ENCODE measurements at regions not wholly inside any gene's neighbourhood (a gene's known extent, or its start where the extent isn't known, plus 50 kb on each side); places are given as distances from the start of the nearest gene placed in this dataset.
A peak's percentile ranks its signal among the peaks of the same experiment; 100 is the strongest.

- WGBS, 2 experiments (ENCODE audit: extremely low coverage in 1 of 2, insufficient coverage in 1 of 2, insufficient read length in 1 of 2, insufficient replicate concordance in 2 of 2, low coverage in 1 of 2, low lambda C conversion rate in 2 of 2, missing lambda C conversion rate in 1 of 2) = 81% methylated on average over 3 of the region's 3 CpGs; no CpG with 5 or more reads in 1 of the 2 experiments
- Histone ChIP-seq H2AK5ac (ENCODE audit: low read depth, low read length) (no peak overlapping the region), H3K4ac (replicated peaks; ENCODE audit: insufficient read length, low read depth, low read length) (no peak overlapping the region), H3K79me2 (ENCODE audit: control insufficient read depth in 1 of 2, insufficient read depth in 2 of 2, low read length in 2 of 2) (no peaks in the 10 kb centered on the region), H2AFZ (ENCODE audit: low read length) (no peak overlapping the region), H4K91ac (replicated peaks; ENCODE audit: insufficient read length, low read length) (no peak overlapping the region), H4K20me1 (replicated peaks in 1 of 2; ENCODE audit: control insufficient read depth in 1 of 2, insufficient read depth in 2 of 2, low read length in 2 of 2) (no peaks in the 10 kb centered on the region), H2BK12ac (ENCODE audit: low read depth, low read length) (no peak overlapping the region), H4K8ac (ENCODE audit: extremely low read depth, insufficient read depth, low read length) (no peak overlapping the region), H3K18ac (ENCODE audit: extremely low read depth, low read length) (no peak overlapping the region), H4K5ac (ENCODE audit: insufficient read length, low read depth, low read length) (no peak overlapping the region), H3K27me3 (replicated peaks in 1 of 4; ENCODE audit: control insufficient read depth in 3 of 4, extremely low read depth in 1 of 4, insufficient read depth in 3 of 4, low read length in 3 of 4) (no peaks in the 10 kb centered on the region), H3K23me2 (ENCODE audit: low read depth, low read length) (no peaks in the 10 kb centered on the region), H3K56ac (replicated peaks; ENCODE audit: insufficient read length, low read depth, low read length) (no peak overlapping the region), H2BK20ac (ENCODE audit: low read length) (no peak overlapping the region), H3K79me1 (ENCODE audit: low read depth, low read length) (no peaks in the 10 kb centered on the region), H3K4me1 (replicated peaks in 1 of 4; ENCODE audit: control insufficient read depth in 3 of 4, insufficient read depth in 4 of 4, low read length in 3 of 4) (no peaks in the 10 kb centered on the region; a peak in 1 of 7 replicates), H3K27ac (ENCODE audit: low read depth, low read length) (no peak overlapping the region), H3K9ac (replicated peaks in 1 of 4; ENCODE audit: extremely low read depth in 1 of 4, low read depth in 3 of 4, low read length in 3 of 4) (no peak overlapping the region), H3K14ac (ENCODE audit: insufficient read length) (peak overlapping the region; percentile 52), H3K9me3 (ENCODE audit: insufficient read depth in 2 of 2, low read depth in 1 of 2, low read length in 1 of 2) (no peaks in the 10 kb centered on the region), H3K36me3 (ENCODE audit: control insufficient read depth in 2 of 4, insufficient read depth in 4 of 4, low read length in 3 of 4) (no peaks in the 10 kb centered on the region), H3K4me2 (ENCODE audit: insufficient read depth in 1 of 2, low read depth in 2 of 2, low read length in 2 of 2) (no peak overlapping the region), H2BK120ac (replicated peaks; ENCODE audit: low read depth, low read length) (peak overlapping the region; percentile 9), H2BK5ac (ENCODE audit: low read depth, low read length) (no peak overlapping the region), H3K4me3 (ENCODE audit: extremely low read depth in 1 of 4, insufficient read depth in 2 of 4, low read depth in 3 of 4, low read length in 4 of 4) (no peak overlapping the region), H2BK15ac (ENCODE audit: low read length) (no peak overlapping the region), H3K23ac (ENCODE audit: insufficient read length) (no peak overlapping the region)
- no peak for FAIRE-seq
- ChIA-PET CTCF (ENCODE audit: partially characterized antibody) (interaction anchor here (0.8 to 3.8 kb wide), 23 partner anchors 11 to 400 kb away, joined by 3 to 26 read pairs (median 6); partner anchors contain the start of gene CPNE8), POLR2A (ENCODE audit: partially characterized antibody) (interaction anchor here (0.7 kb wide), 1 partner anchor 91 kb away, joined by 3 read pairs; no protein-coding TSS in a partner anchor)
- DNase-seq (ENCODE audit: low read depth in 1 of 2, low spot score in 2 of 2) = no peak
- TF ChIP-seq MAFK (IDR thresholded peaks at IDR 0.05; ENCODE audit: low read depth, low read length) (no peak), CEBPB (IDR thresholded peaks at IDR 0.05; ENCODE audit: low read depth, low read length) (no peak), EP300 (IDR thresholded peaks at IDR 0.05; ENCODE audit: borderline replicate concordance in 1 of 2, low read depth in 2 of 2, low read length in 2 of 2) (no peak), ATF3 (IDR thresholded peaks at IDR 0.05; ENCODE audit: insufficient read depth, low read depth, low read length) (no peak), BCL11A (IDR thresholded peaks at IDR 0.05; ENCODE audit: low read depth in 2 of 2, low read length in 2 of 2) (no peak), CBX8 (IDR thresholded peaks at IDR 0.05; ENCODE audit: borderline replicate concordance, low read depth, low read length) (no peak), NRF1 (IDR thresholded peaks at IDR 0.05; ENCODE audit: low read depth, low read length) (no peak), JUN (IDR thresholded peaks at IDR 0.05; ENCODE audit: low read depth, low read length) (no peak), E2F6 (IDR thresholded peaks at IDR 0.05) (no peak), SP4 (IDR thresholded peaks at IDR 0.05; ENCODE audit: low read length) (no peak), GTF2F1 (IDR thresholded peaks at IDR 0.05; ENCODE audit: borderline replicate concordance, low read depth, low read length) (no peak), EZH2 (IDR thresholded peaks at IDR 0.05; ENCODE audit: low read depth, low read length, severe bottlenecking) (no peak)
These were observed 197.3 kb upstream of the CPNE8 start for GRCh38 chr12:39102474-39103209.
